Choroid plexus epithelial cell (primary cell): ENCODE measurements at regions not wholly inside any gene's neighbourhood (a gene's known extent, or its start where the extent isn't known, plus 50 kb on each side); places are given as distances from the start of the nearest gene placed in this dataset.
A peak's percentile ranks its signal among the peaks of the same experiment; 100 is the strongest.

Source experiments
- DNase-seq: peaks from one replicate; pipeline ENCODE4 v3.0.0-alpha.2; 2010; ENCODE audit warnings: low read depth
- H3K4me3 ChIP-seq: 2 replicates; pipeline ENCODE4 v1.5.1; 2011; ENCODE audit warnings: low read depth, mild to moderate bottlenecking, control low read depth, low read length, moderate library complexity
- CTCF ChIP-seq: conservative IDR thresholded peaks from 2 replicates; pipeline ENCODE4 v1.5.1; 2011; ENCODE audit warnings: low read depth, mild to moderate bottlenecking, control low read depth, inconsistent platforms, low read length, moderate library complexity

- no peak for TF ChIP-seq CTCF
- no peak for DNase-seq
- H3K4me3 ChIP-seq, result no peak overlapping the region
Observed at GRCh38 chr1:11596295-11596694, 57.9 kb downstream of the FBXO2 start.

GRCh38 chr1:11595285-11595684, 58.9 kb downstream of the FBXO2 start:
- TF ChIP-seq CTCF, result no peak
- DNase-seq, result no peak
- H3K4me3 ChIP-seq, result no peak overlapping the region

- TF ChIP-seq CTCF, result no peak
- no peak overlapping the region for H3K4me3 ChIP-seq
- DNase-seq, result no peak
Observed at GRCh38 chr1:11594625-11595024, 59.6 kb downstream of the FBXO2 start.

GRCh38 chr1:11594222-11594621, 60.0 kb downstream of the FBXO2 start:
- peak; percentile 45 for DNase-seq
- no peak overlapping the region for H3K4me3 ChIP-seq
- peak; percentile 43 for TF ChIP-seq CTCF

- DNase-seq, result no peak
- no peak overlapping the region for H3K4me3 ChIP-seq
- TF ChIP-seq CTCF, result no peak
Observed at GRCh38 chr1:11592752-11593151, 61.5 kb downstream of the FBXO2 start.

- H3K4me3 ChIP-seq, result no peak overlapping the region
- no peak for TF ChIP-seq CTCF
- DNase-seq, result no peak
Observed at GRCh38 chr1:11590395-11590794, 63.8 kb downstream of the FBXO2 start.
